ENCODE measurements at regions not wholly inside any gene's neighbourhood (a gene's known extent, or its start where the extent isn't known, plus 50 kb on each side); places are given as distances from the start of the nearest gene placed in this dataset.
"Not testable (repeated sequence)": the region's sequence is repeated elsewhere in the genome, so short reads cannot be mapped to it uniquely, and the experiment has no call there.

- no peak overlapping the region for H3K23ac ChIP-seq (ENCODE audit: low read depth, low read length, poor library complexity)
- no peak overlapping the region for H3K14ac ChIP-seq (ENCODE audit: low read length)
- peaks cover 0 to 2% of the 10 kb centered on the region in 2 donors for H3K9me3 ChIP-seq (replicated peaks in 1 of 2; ENCODE audit: control insufficient read depth in 2 of 2, insufficient read depth in 1 of 2, low read depth in 1 of 2, low read length in 2 of 2)
- H2BK12ac ChIP-seq (ENCODE audit: low read length): no peak overlapping the region
- no peak overlapping the region for H3K18ac ChIP-seq (ENCODE audit: low read length)
- H2BK5ac ChIP-seq (ENCODE audit: low read length): no peak overlapping the region
- H2BK120ac ChIP-seq (ENCODE audit: low read depth, low read length): no peak overlapping the region
- no peak overlapping the region for H3K4me3 ChIP-seq (ENCODE audit: low read length in 2 of 2)
- no CpG with 5 or more reads among the region's 16 CpGs for whole genome bisulfite sequencing, 2 donors (ENCODE audit: extremely low coverage in 2 of 2, insufficient read length in 2 of 2, insufficient replicate concordance in 1 of 2)
- no peak overlapping the region for H2AFZ ChIP-seq (ENCODE audit: low read length)
- no peak overlapping the region for H3K27ac ChIP-seq (replicated peaks; ENCODE audit: low read length)
- H4K8ac ChIP-seq (ENCODE audit: low read depth, low read length): no peak overlapping the region
- H4K91ac ChIP-seq (ENCODE audit: low read depth, low read length, poor library complexity): no peak overlapping the region
- no peak overlapping the region for H2BK15ac ChIP-seq (ENCODE audit: low read length)
- H3K4me2 ChIP-seq (ENCODE audit: insufficient read depth, low read length, poor library complexity, severe bottlenecking): no peak overlapping the region
- H3K9ac ChIP-seq (ENCODE audit: low read depth, low read length, poor library complexity): no peak overlapping the region
- DNase-seq (ENCODE audit: low spot score): no peak
- H3K36me3 ChIP-seq (replicated peaks in 1 of 2; ENCODE audit: control insufficient read depth in 2 of 2, insufficient read depth in 2 of 2, low read length in 2 of 2): no peaks in the 10 kb centered on the region
- no peaks in the 10 kb centered on the region for H3K79me1 ChIP-seq (ENCODE audit: low read depth, low read length)
- H3K27me3 ChIP-seq (ENCODE audit: control insufficient read depth in 3 of 3, insufficient read depth in 3 of 3, low read depth in 1 of 3, low read length in 3 of 3): no peaks in the 10 kb centered on the region
- no peak overlapping the region for H2AK5ac ChIP-seq (ENCODE audit: low read depth, low read length)
- no peak overlapping the region for H3K4ac ChIP-seq (ENCODE audit: low read length)
- no peaks in the 10 kb centered on the region for H3K4me1 ChIP-seq (ENCODE audit: control insufficient read depth in 2 of 2, insufficient read depth in 1 of 2, low read depth in 1 of 2, low read length in 2 of 2)
These were observed 539.5 kb upstream of the SLC10A2 start for GRCh38 chr13:103605546-103606326.

GRCh38 chr13:103599870-103600269 is 533.7 kb upstream of the SLC10A2 start:
- not testable (repeated sequence) for H2BK15ac ChIP-seq (ENCODE audit: low read length); H4K91ac ChIP-seq (ENCODE audit: low read depth, low read length, poor library complexity); H2BK5ac ChIP-seq (ENCODE audit: low read length); H4K8ac ChIP-seq (ENCODE audit: low read depth, low read length); H3K9ac ChIP-seq (ENCODE audit: low read depth, low read length, poor library complexity); DNase-seq (ENCODE audit: low spot score); H3K79me1 ChIP-seq (ENCODE audit: low read depth, low read length); H3K4ac ChIP-seq (ENCODE audit: low read length); H3K27me3 ChIP-seq (ENCODE audit: control insufficient read depth in 3 of 3, insufficient read depth in 3 of 3, low read depth in 1 of 3, low read length in 3 of 3); H2AFZ ChIP-seq (ENCODE audit: low read length); H2AK5ac ChIP-seq (ENCODE audit: low read depth, low read length); H2BK12ac ChIP-seq (ENCODE audit: low read length); H3K23ac ChIP-seq (ENCODE audit: low read depth, low read length, poor library complexity); H3K4me3 ChIP-seq (ENCODE audit: low read length in 2 of 2); H3K27ac ChIP-seq (replicated peaks; ENCODE audit: low read length); H3K4me1 ChIP-seq (ENCODE audit: control insufficient read depth in 2 of 2, insufficient read depth in 1 of 2, low read depth in 1 of 2, low read length in 2 of 2); H3K36me3 ChIP-seq (replicated peaks in 1 of 2; ENCODE audit: control insufficient read depth in 2 of 2, insufficient read depth in 2 of 2, low read length in 2 of 2); H3K4me2 ChIP-seq (ENCODE audit: insufficient read depth, low read length, poor library complexity, severe bottlenecking); H3K9me3 ChIP-seq (replicated peaks in 1 of 2; ENCODE audit: control insufficient read depth in 2 of 2, insufficient read depth in 1 of 2, low read depth in 1 of 2, low read length in 2 of 2); H3K18ac ChIP-seq (ENCODE audit: low read length); H2BK120ac ChIP-seq (ENCODE audit: low read depth, low read length)
- no CpG with 5 or more reads among the region's 26 CpGs for WGBS, 2 donors (ENCODE audit: extremely low coverage in 2 of 2, insufficient read length in 2 of 2, insufficient replicate concordance in 1 of 2)
- peak overlapping the region; percentile 56 for H3K14ac ChIP-seq (ENCODE audit: low read length)

GRCh38 chr13:103598671-103599070 is 532.5 kb upstream of the SLC10A2 start:
- Histone ChIP-seq H3K14ac (ENCODE audit: low read length) (no peak overlapping the region), H2BK15ac (ENCODE audit: low read length) (no peak overlapping the region), H4K8ac (ENCODE audit: low read depth, low read length) (no peak overlapping the region), H4K91ac (ENCODE audit: low read depth, low read length, poor library complexity) (no peak overlapping the region), H2BK120ac (ENCODE audit: low read depth, low read length) (no peak overlapping the region), H2BK12ac (ENCODE audit: low read length) (no peak overlapping the region), H3K27me3 (ENCODE audit: control insufficient read depth in 3 of 3, insufficient read depth in 3 of 3, low read depth in 1 of 3, low read length in 3 of 3) (no peaks in the 10 kb centered on the region), H2BK5ac (ENCODE audit: low read length) (no peak overlapping the region), H3K9me3 (replicated peaks in 1 of 2; ENCODE audit: control insufficient read depth in 2 of 2, insufficient read depth in 1 of 2, low read depth in 1 of 2, low read length in 2 of 2) (no peaks in the 10 kb centered on the region), H3K9ac (ENCODE audit: low read depth, low read length, poor library complexity) (no peak overlapping the region), H3K4me2 (ENCODE audit: insufficient read depth, low read length, poor library complexity, severe bottlenecking) (no peak overlapping the region), H3K36me3 (replicated peaks in 1 of 2; ENCODE audit: control insufficient read depth in 2 of 2, insufficient read depth in 2 of 2, low read length in 2 of 2) (no peaks in the 10 kb centered on the region), H3K79me1 (ENCODE audit: low read depth, low read length) (no peaks in the 10 kb centered on the region), H3K23ac (ENCODE audit: low read depth, low read length, poor library complexity) (no peak overlapping the region), H3K18ac (ENCODE audit: low read length) (no peak overlapping the region), H3K27ac (replicated peaks; ENCODE audit: low read length) (no peak overlapping the region), H3K4me1 (ENCODE audit: control insufficient read depth in 2 of 2, insufficient read depth in 1 of 2, low read depth in 1 of 2, low read length in 2 of 2) (no peaks in the 10 kb centered on the region), H2AK5ac (ENCODE audit: low read depth, low read length) (no peak overlapping the region), H3K4me3 (ENCODE audit: low read length in 2 of 2) (no peak overlapping the region), H2AFZ (ENCODE audit: low read length) (no peak overlapping the region), H3K4ac (ENCODE audit: low read length) (no peak overlapping the region)
- DNase-seq (ENCODE audit: low spot score): no peak

- H3K18ac ChIP-seq (ENCODE audit: low read length): no peak overlapping the region
- H2BK120ac ChIP-seq (ENCODE audit: low read depth, low read length): no peak overlapping the region
- H3K27ac ChIP-seq (replicated peaks; ENCODE audit: low read length): no peak overlapping the region
- no peaks in the 10 kb centered on the region for H3K4me1 ChIP-seq (ENCODE audit: control insufficient read depth in 2 of 2, insufficient read depth in 1 of 2, low read depth in 1 of 2, low read length in 2 of 2)
- no CpG with 5 or more reads among the region's 4 CpGs for WGBS, 2 donors (ENCODE audit: extremely low coverage in 2 of 2, insufficient read length in 2 of 2, insufficient replicate concordance in 1 of 2)
- no peak overlapping the region for H2AFZ ChIP-seq (ENCODE audit: low read length)
- H2BK12ac ChIP-seq (ENCODE audit: low read length): no peak overlapping the region
- no peak overlapping the region for H4K8ac ChIP-seq (ENCODE audit: low read depth, low read length)
- no peak overlapping the region for H2BK5ac ChIP-seq (ENCODE audit: low read length)
- no peak overlapping the region for H2BK15ac ChIP-seq (ENCODE audit: low read length)
- H3K9ac ChIP-seq (ENCODE audit: low read depth, low read length, poor library complexity): no peak overlapping the region
- no peak overlapping the region for H2AK5ac ChIP-seq (ENCODE audit: low read depth, low read length)
- H3K36me3 ChIP-seq (replicated peaks in 1 of 2; ENCODE audit: control insufficient read depth in 2 of 2, insufficient read depth in 2 of 2, low read length in 2 of 2): no peaks in the 10 kb centered on the region
- no peak overlapping the region for H3K14ac ChIP-seq (ENCODE audit: low read length)
- no peak overlapping the region for H3K4me2 ChIP-seq (ENCODE audit: insufficient read depth, low read length, poor library complexity, severe bottlenecking)
- H3K23ac ChIP-seq (ENCODE audit: low read depth, low read length, poor library complexity): no peak overlapping the region
- H3K4ac ChIP-seq (ENCODE audit: low read length): no peak overlapping the region
- no peak for DNase-seq (ENCODE audit: low spot score)
- H3K79me1 ChIP-seq (ENCODE audit: low read depth, low read length): no peaks in the 10 kb centered on the region
- peaks cover 0 to 7% of the 10 kb centered on the region in 2 donors for H3K9me3 ChIP-seq (replicated peaks in 1 of 2; ENCODE audit: control insufficient read depth in 2 of 2, insufficient read depth in 1 of 2, low read depth in 1 of 2, low read length in 2 of 2)
- no peak overlapping the region for H4K91ac ChIP-seq (ENCODE audit: low read depth, low read length, poor library complexity)
- H3K4me3 ChIP-seq (ENCODE audit: low read length in 2 of 2): peak overlapping the region in 1 of 2 donors; percentile 62
- H3K27me3 ChIP-seq (ENCODE audit: control insufficient read depth in 3 of 3, insufficient read depth in 3 of 3, low read depth in 1 of 3, low read length in 3 of 3): no peaks in the 10 kb centered on the region
These were observed 507.2 kb upstream of the SLC10A2 start for GRCh38 chr13:103573446-103573845.

Data from neuronal stem cell (in vitro differentiated cells).